Inflammatory macrophage treated with lipopolysaccharide for 4 hours (primary cell): ENCODE measurements at regions not wholly inside any gene's neighbourhood (a gene's known extent, or its start where the extent isn't known, plus 50 kb on each side); places are given as distances from the start of the nearest gene placed in this dataset.

Experiments
- DNase-seq: peaks from one replicate; pipeline ENCODE4 v3.0.0-alpha.2; 2020

DNA sequence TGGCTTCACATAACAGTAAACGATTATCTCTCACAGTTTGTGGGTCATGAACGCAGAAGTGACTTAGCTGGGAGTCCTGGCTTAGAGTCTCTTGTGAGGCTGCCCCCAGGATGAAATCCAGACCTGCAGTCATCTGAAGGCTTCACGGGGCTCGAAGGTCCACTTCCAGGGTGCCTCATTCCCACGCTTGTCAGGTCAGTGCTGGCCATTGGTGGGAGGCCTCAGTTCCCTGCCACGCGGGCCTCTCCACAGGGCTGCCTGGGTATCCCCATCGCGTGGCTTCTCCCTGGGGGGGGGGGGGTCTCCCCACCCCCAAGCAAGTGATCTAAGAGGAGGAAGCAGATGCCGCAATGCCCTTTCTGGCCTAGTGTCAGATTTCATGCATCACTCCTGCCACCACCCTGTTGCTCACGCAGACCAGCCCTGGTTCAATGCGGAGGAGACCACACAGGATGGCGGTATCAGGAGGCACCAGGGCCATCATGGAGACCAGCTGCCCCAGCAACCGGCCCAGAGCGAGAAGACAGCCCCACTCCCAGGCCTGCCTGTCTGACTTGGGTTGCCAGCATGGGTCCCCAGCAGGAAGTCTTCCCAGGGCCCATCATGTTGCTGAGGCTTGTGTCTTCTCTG lies 77.3 kb upstream of the CDH5 start:
- no peak for DNase-seq

DNA sequence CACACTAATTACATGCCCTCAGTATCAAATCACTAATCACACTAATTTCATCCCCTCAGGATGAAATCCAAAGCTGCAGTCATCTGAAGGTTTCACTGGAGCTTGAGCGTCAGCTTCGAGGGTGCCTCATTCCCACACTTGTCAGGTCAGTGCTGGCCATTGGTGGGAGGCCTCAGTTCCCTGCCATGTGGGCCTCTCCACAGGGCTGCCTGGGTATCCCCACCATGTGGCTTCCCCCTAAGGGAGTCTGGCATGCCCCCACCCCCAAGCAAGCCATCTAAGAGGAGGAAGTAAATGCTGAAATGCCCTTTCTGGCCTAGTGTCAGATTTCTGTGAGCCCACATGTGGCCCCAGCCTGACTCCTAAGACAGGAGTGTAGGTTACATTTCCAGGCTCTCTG lies 78.6 kb upstream of the CDH5 start:
- DNase-seq: no peak

DNA sequence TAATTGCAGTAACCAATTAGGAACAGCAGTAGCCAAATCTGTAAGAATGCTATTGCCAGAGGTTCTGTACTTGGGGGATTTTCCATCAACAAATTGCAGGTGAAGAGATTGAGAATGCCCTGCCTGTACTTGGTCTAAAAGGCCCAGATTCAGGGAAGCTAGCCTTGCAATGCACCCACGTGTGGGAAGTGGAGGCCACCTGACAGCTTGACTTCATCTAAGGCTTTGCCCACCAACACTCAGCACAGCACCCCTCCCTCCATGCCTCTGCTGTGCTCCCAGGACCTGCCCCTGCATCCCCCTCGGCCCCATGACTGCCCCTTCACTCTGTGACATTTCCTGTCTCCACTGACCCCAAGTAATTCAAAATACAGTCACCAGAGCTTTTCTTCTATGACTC lies 79.1 kb upstream of the CDH5 start:
- no peak for DNase-seq

DNA sequence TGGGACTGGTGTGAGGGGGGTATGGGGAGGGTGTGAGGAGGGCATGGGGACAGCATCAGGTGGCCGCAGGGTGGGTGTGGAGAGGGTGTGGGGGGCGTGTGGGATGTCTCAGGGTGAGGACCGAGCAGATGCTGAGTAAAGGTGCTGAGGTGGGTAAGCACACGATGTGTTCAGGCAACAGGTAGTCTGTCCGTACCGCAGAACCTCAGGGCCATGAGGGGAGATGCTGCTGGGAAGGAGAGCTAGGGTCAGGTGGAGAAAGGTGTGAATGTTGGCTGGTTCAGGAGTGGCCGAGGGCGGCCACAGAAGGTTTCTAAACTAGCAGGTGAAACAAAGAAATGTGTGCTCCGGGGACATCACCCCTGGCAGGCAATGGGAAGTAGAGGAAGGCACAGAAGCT lies 80.0 kb upstream of the CDH5 start:
- DNase-seq: no peak

DNA sequence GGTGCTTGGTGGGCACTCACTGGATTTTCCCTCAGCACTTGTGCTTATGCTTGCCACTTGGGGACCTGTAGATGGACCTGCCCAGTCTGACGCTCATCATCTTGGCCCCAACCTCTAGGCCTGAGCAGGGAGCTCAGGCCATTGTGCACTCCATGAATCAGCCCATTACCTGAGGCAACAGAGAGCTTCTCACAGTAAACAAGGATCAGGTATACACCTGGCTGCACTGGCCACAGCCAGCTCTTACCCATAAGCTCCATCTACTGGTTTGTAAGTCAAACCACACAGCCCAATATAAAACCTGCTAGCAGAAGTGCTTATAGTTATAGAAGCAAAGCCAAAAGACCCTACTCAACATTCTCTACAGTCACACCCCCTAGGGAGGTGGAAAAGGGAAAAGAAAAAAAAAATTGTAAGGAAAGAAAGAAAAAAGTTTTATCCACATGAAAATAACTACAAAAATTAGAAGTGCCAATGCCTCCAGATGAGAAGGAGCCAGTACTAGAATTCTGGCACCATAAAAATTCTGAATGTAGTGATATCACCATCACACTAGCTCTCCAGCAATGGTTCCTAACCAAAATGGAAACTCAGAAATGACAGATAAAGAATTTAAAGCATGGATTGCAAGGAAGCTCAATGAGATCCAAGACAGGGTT lies 87.8 kb upstream of the CDH5 start:
- DNase-seq: no peak

DNA sequence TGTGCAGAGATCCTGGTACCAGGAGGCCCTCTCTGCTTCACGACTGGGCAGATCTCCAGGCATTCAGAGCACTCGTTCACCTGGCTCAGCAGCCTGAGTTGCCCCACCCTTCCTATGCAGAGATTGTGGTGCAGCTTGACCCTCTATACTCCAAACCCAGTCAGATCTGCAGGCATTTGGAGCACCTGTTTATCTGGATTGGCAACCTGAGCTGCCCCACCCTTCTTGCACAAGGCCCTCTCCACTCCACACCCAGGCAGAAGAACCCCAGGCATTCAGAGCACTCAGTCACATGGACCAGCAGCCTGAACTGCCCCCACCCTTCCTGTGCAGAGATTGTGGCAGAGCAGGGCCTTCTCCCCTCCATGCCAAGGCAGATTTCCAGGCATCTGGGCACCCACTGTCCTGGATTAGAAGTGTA lies 88.4 kb upstream of the CDH5 start:
- no peak for DNase-seq

DNA sequence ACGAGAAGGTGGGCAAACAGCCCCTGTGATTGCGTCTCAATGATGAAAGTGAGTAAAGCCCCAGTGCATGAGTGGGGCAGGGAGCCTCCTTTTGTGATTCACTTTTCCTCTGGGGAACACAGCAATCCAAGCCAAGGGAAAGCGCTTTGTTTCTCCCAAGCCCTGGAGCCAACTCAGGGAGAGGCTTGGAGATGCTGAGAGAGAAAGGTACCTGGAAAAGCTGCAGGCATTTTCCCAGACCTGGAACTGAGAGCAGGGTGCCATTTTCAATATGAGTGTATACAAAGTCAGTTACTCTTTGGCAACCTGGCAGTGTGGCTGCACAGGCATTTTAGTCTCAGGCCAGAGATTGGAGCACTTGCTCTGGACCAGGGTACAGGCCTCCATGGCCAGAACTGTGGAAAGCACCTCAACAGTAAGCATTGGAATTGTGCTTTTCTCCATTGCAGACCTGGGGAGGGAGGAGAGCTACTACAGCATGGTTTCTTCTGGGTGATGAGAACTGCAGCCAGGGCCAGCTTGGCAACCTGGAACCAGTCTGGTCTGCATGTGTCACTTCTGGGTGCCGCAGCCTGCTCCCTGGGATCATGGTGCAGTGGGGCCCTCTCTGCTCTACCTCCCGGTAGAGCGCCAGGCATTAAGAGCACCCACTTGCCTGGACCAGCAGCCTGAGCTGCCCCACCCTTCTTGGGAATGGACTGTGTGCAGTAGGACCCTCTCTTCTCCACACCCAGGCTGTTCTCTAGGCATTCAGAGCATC lies 89.0 kb upstream of the CDH5 start:
- DNase-seq: no peak

DNA sequence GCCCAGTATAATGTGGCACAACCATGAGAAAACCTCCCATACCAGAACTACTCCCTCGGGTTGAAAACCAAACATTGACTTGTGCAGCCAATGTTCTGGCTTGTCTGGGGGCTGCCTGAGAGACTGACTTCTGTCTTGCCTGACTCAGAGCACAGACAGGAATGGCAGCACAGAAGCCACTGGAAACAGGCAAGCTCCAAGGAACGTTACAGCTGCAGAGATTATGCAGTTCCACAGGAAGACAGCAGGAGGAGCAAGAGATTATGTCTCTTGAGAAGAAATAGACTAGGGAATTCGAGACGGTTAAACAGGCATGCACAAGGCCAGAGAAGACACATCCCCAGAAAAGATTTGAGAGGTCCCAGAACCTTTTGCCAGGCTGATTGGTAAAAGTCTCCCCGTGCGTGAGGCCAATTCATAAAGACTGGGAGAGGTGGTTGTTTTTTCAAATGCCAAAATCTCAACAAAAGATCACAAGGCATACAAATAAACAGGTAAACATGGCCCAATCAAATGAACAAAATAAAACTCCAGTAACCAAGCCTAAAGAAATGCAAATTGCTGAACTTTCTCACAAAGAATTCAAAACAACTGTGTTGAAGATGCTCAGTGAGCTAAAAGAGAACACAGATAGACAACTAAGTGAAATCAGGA lies 90.6 kb upstream of the CDH5 start:
- peak; percentile 65 for DNase-seq

DNA sequence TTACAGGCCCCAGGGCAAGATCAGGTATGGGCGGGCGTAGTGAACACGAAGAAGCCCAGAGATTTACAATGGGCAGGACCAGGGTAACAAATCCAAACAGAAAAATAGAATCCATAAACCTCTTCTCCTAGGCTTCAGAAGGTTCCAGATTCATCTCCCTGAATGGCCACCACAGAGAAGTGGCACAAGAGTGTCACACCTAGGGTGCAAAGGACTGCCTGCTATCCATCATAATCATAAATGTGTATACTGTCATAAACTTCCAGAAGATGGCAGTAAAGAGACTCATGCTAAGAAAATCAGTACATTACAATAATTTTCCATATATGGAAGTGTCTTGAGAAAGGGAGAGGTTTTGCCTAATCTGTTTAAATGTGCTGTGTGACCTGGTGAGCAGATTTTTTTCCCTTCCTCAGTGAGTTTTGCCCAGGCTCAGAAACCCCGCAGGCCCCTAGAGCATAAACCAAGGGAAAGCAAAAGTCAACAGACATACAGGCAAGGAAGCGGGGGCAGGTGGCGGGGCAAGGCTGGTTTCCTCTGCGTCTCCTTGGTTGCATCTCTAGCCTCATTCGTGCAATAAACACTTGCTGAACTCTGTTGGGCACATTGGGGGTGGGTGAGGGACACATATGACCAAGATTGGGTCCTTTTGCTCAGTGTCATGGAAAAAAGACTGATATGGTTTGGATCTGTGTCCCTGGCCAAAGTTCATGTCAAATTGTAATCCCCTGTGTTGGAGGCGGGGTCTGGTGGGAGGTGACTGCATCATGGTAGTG lies 92.0 kb upstream of the CDH5 start:
- DNase-seq: peak; percentile 71

DNA sequence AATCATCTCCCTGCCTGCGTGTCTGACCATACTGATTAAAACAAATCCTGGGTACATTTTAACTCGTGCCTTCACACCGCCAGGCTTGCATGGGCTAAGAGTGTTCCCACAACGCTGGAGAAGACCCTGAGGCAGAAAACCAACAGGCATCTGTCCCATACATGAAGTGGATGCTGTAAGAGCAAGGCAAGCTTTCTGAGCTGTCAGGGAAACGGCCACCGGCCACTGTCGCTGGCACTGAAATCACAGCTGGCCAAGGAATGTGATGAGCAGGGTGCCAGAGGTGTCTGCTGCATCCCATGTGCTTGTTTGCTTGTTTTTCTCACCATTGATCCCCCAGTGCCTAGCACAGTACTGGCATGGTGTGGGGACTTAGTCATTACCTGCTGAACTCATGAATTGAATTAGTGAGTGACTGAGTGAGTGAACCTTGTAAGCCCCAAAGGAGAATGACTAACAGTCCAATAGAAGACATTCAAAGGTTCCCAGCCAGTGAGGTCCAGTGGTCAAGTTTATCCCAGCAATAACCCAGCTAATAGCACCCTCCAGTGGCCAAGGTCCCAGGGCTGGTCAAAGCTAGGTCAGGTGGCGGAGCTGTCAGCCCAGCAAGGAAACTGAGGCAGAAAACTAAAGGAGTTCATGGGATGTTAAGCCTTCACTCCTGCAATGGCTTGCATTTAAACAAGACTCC lies 92.7 kb upstream of the CDH5 start:
- no peak for DNase-seq

DNA sequence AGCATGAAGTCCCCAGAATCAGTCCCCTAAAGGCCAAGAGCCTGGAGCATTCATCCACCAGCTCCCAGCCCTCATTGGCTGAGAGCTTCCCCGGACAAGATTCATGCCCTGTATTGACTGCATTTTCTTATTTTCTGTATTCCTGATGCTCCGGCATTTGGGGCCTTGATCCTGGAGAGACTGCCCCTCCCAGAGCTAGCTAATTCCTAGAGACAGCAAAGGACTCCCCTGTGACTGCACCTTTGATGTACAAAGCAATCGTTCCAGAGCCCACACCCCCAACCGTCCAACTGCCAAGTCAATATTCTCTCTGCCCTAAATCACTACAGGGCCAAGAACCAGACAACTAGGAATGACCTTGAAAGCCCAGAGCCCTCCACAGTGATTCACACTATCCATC lies 93.4 kb upstream of the CDH5 start:
- DNase-seq: no peak

DNA sequence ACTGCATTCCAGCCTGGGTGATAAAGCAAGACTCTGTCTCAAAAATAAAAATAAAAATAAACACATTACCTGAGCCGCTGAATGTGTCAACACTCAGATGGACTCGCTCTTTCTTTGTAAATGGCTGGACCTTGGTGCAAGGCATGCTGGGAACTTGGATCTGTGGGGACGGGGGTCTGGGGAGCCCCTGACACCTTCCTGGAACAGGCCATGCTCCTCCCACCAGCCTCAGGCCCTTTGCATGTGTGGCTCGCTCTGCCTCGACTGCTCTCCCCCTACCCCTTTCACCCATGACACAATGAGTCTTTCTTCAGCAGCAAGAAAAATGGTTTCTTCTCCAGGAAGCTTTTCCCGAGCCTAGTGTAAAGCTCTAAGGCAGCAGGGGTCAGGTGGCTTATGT lies 94.0 kb upstream of the CDH5 start:
- no peak for DNase-seq

DNA sequence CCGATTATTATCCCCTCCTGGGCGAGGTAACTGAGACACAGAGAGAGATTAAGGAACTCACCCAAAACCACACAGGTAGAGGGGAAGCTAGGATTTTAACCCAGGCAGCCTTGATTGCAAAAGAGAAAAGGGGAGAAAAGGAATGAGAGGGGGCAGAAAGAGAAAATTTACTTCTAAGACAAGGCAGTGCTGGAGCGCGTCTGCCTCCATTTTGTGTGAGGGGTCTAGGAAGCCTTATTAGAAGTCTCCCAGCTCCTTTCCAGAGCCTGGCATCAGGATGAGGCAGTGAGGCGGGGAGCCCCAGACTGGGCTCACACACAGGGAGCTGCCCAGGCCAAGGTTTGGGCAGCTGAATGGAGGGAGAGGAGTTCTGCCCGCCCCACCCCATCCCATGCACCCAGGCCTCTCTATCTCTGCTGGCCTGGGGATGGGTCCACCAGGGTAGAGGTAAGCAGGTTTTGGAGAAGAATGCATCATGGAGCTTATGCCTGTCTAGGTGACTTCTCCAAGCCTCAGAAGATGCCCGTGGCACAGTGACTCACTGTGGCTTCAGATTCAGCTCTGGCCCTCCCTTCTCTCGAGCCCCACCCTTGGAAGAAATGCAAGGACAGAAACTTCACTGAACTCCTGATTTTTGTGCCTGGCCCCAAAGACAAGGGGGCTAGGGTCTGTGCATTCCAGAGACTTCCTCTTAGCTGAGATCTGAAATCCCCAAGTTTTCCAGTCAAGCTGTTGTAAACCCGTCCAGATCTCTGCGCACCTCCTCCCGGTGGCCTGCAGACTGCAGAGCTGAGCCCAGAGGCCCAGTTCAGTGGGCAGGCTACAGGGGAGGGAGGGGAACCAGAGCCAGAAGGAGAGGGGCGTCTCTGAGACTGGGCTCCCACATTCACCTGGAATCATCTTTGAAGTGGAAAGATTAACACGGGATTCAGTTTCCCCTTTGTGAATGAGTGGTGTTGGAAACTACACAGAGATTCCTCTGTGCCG lies 95.1 kb upstream of the CDH5 start:
- DNase-seq: no peak

DNA sequence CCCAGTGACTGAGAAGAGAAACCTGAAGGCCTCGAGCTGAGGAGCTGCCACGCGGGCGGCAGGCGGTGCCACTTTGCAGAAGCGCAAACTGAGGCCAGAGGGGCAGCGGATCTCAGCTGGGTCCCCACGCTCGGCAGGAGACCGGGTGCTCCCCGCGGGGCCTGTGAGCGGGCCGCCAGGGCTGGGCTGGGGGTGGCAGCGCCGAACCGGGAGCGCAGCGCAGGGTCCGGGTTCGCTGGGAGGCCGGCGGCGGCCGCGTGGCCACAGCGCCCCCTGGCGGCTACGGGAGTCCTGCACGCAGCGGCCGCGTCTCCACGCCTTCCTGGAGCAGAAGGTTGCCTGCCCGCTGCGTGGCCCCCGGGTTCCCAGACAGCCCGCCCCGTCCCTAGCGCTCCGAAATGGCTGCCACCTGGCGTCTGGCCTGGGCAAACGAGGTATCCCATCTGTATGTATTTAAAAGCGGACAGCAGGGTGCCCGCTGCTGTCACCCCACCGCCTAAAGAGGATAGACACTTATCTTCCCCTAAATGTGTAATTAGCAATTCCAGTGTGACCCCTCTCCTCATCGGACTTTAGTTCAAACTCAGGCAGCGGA lies 96.1 kb upstream of the CDH5 start:
- DNase-seq: peak; percentile 37

DNA sequence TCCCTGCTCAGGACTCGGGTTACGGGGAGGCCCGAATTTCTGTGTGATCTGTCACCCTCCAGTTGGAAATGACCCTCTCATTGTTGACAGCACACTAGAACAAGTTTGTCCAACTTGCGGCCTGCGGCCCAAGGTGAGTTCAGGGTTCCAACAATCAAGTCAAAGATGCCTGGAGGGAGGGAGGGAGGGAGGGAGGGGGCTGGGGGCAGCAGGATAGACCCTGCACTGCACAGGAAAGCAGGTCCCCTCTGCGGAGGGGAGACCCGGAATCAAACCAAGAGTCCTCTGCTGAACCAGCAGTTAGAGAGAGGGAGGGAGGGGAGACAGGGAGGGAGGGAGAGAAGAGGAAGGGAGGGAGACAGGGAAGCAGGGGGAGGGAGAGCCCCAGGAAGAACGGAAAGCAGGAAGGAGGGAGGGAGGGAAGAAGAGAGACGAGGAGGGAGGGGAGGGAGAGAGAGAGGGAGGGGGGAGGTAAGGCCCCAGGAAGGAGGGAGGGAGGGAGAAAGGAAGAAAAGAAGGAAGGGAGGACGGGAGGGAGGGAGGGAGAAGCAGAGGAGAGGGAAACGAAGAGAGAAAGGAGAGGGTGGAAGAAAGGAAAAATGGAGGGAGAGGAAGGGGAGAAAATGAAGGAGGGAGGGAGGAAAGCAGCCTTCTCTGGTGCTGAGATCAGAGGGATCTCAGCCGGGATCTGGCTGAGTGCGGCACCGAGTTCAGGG lies 96.7 kb upstream of the CDH5 start:
- DNase-seq: no peak

DNA sequence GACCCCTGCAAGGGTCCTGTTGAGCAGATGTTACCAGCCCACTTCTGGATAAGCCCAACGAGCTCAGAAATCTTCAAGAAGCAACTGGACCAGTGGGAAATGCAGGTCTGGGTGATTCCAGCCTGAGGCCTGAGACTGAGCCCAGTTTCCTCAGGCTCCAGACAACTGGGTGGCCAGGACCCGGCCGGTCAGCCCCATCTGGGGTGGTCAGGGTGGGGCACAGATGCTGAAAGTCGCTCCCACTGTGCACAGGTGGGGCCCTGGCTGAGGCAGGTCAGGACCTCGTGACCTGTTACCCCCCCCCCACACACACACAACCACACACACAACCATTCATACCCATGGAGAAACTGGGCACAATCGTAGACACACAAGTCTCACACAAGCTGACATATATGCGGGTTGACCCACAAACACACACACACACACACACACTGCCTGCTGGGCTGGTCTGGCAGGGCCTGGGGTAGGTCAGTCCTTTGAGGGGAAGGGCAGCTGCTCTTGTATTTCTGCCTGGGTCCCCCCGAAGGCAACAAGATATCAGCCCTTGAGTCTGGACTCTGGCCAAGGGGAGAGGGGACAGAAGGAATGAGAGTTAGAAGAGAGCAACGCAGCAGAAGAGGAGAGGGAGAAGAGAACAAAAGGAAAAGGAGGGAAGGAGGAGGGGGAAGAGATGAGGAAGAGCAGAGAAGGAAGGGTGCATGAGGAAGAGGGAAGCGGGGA lies 99.0 kb upstream of the CDH5 start:
- DNase-seq: no peak

DNA sequence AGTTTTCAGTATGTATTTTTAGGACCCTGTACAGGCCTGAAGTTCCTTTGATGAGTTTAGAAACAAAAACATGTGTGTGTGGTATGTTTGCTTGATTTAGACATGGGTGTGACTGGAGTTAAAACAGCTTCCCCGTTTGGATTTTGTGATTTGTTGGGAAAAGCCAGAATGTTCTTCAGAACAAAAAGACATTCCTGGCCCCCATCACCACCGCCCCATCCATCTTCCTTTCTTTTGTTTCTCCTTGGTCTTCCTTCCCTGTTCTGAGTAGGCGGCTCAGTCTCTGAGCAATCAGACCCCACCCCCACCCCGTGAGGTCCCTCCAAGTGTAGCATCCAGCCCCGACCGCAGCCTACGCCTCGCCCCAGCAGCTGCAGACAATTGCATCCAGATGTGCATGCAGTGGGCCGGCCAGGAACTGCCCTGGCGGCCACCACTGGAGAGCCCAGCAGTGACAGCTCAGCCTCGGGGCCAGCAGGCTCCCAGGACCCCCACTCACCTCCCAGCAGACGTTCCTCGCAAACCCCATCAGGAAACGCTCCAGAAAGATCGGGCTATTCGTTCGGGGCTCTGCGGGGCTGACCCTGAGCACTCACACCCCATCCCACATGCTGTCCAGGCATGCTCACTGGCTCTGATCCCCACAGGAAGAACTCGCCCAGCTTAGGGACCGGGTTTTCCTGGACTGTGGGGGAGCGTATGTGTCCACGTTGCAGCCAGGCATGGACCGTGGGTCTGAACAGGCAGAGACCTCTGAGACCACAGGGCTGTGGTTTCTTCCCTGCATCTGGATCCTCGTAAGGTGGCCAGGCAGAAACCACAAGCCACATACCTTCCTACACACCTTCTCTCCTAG lies 99.8 kb upstream of the CDH5 start:
- peak; percentile 3 for DNase-seq

DNA sequence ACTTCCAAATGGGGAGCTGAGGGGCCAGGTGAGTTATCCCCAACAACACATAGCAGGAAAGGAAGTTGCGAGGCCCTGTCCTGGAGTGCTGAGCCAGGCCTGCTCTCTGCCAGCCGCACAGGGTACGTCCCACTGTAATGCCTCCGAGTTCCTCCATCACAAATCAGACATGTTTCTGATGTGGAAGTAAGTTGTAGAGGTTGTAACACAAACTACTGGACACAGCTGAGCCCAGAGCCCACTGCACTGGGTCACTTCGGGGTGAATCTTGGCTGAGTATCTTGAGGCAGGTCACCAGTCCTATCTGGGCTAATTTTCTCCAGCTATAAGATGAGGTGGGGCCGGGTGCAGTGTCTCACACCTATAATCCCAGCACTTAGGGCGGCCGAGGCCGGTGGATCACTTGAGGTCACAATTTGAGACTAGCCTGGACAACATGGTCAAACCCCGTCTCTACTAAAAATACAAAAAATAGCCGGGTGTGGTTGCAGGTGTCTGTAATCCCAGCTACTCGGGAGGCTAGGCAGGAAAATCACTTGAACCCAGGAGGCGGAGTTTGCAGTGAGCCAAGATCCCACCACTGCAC lies 100.8 kb upstream of the CDH5 start:
- no peak for DNase-seq
